WI38 (cell line): ENCODE measurements at regions not wholly inside any gene's neighbourhood (a gene's known extent, or its start where the extent isn't known, plus 50 kb on each side); places are given as distances from the start of the nearest gene placed in this dataset.

Source experiments
- H3K4me3 ChIP-seq: 2 replicates; pipeline ENCODE4 v1.5.1; 2011; ENCODE audit warnings: low read depth, mild to moderate bottlenecking, control low read depth, low read length
- CTCF ChIP-seq: IDR thresholded peaks from 2 replicates; pipeline ENCODE4 v1.5.1; 2012; ENCODE audit warnings: low read depth, mild to moderate bottlenecking, control low read depth, low read length

GRCh38 chr13:105612541-105612940 is 922.9 kb downstream of the EFNB2 start:
- H3K4me3 ChIP-seq: no peak overlapping the region
- no peak for TF ChIP-seq CTCF

- H3K4me3 ChIP-seq: no peak overlapping the region
These were observed 924.0 kb downstream of the EFNB2 start for GRCh38 chr13:105611424-105611823.

GRCh38 chr13:105608104-105608503 is 927.4 kb downstream of the EFNB2 start:
- no peak for TF ChIP-seq CTCF
- no peak overlapping the region for H3K4me3 ChIP-seq

More at GRCh38 chr13:105611424-105611823, 924.0 kb downstream of the EFNB2 start:
- no peak for TF ChIP-seq CTCF

DNA sequence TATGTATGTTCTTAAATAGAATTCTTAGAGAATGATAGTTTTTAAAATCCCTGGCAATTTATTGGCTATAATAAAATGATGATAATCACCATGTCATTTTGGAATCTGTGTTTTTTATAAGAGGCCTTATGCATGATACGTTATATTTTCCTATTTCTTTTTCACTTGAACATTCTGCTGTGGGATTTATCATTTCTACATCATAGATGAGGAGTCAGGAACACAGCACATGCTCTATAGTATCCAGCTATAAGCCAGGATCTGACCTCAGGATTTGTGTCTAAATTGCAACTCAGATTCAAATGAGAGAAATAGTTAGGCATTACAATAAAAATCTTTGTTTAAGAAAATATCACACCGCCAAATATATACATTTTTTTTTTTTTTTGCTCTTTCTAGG is 928.0 kb downstream of the EFNB2 start:
- TF ChIP-seq CTCF: no peak

DNA sequence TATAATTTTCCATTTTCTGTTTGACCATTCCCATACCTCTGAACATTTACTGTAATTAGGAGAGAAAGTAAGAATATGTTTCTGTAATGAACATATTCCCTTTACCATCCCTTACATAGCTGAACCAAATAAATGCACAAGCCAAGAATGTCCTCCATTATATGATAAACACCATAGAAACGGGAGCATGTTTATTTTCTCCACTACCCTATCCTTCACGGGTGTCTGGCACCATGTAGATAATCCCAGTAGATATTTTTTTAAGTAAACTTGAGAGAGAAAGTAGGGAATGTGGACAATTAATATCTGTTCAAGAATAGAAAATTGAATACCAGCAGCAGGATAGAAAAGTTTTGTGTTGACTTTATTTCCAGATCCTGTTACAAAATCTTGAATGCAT is 928.4 kb downstream of the EFNB2 start:
- no peak for TF ChIP-seq CTCF
- no peak overlapping the region for H3K4me3 ChIP-seq

More for the DNA sequence above, 928.0 kb downstream of the EFNB2 start:
- H3K4me3 ChIP-seq: no peak overlapping the region

- no peak for TF ChIP-seq CTCF
- H3K4me3 ChIP-seq: no peak overlapping the region
These were observed 932.3 kb downstream of the EFNB2 start for GRCh38 chr13:105602956-105603670.

- no peak overlapping the region for H3K4me3 ChIP-seq
- TF ChIP-seq CTCF: no peak
These were observed 935.9 kb downstream of the EFNB2 start for GRCh38 chr13:105599477-105600037.
